Glomerular visceral epithelial cell (primary cell): ENCODE measurements at regions not wholly inside any gene's neighbourhood (a gene's known extent, or its start where the extent isn't known, plus 50 kb on each side); places are given as distances from the start of the nearest gene placed in this dataset.
A peak's percentile ranks its signal among the peaks of the same experiment; 100 is the strongest.

ENCODE experiments used
- DNase-seq: peaks from one replicate; pipeline ENCODE4 v3.0.0-alpha.2; 2016; ENCODE audit errors: extremely low spot score

GRCh38 chr12:94753036-94753679, 102.8 kb upstream of the TMCC3 start:
- no peak for DNase-seq

GRCh38 chr12:94750864-94751263, 100.5 kb upstream of the TMCC3 start:
- no peak for DNase-seq

- DNase-seq, result no peak
These were observed 99.5 kb upstream of the TMCC3 start for GRCh38 chr12:94749890-94750289.

GRCh38 chr12:94749455-94749854, 99.1 kb upstream of the TMCC3 start:
- DNase-seq, result no peak

- DNase-seq, result no peak
These were observed 98.5 kb upstream of the TMCC3 start for GRCh38 chr12:94748726-94749421.

- DNase-seq, result no peak
These were observed 95.2 kb upstream of the TMCC3 start for GRCh38 chr12:94745562-94745961.

GRCh38 chr12:94743174-94743573, 92.8 kb upstream of the TMCC3 start:
- no peak for DNase-seq

GRCh38 chr12:94740601-94741362, 90.4 kb upstream of the TMCC3 start:
- DNase-seq, result no peak

- no peak for DNase-seq
These were observed 86.5 kb upstream of the TMCC3 start for GRCh38 chr12:94736820-94737219.

- no peak for DNase-seq
These were observed 85.6 kb upstream of the TMCC3 start for GRCh38 chr12:94736004-94736403.

- DNase-seq, result no peak
These were observed 83.4 kb upstream of the TMCC3 start for GRCh38 chr12:94733727-94734126.

- no peak for DNase-seq
These were observed 82.1 kb upstream of the TMCC3 start for GRCh38 chr12:94732367-94732990.

- DNase-seq, result no peak
These were observed 81.5 kb upstream of the TMCC3 start for GRCh38 chr12:94731733-94732360.

GRCh38 chr12:94730847-94731246, 80.5 kb upstream of the TMCC3 start:
- no peak for DNase-seq

- no peak for DNase-seq
These were observed 76.0 kb upstream of the TMCC3 start for GRCh38 chr12:94726236-94726835.

- peak; percentile 5 for DNase-seq
These were observed 75.2 kb upstream of the TMCC3 start for GRCh38 chr12:94725375-94726168.

GRCh38 chr12:94722664-94723063, 72.3 kb upstream of the TMCC3 start:
- DNase-seq, result no peak

- DNase-seq, result no peak
These were observed 70.8 kb upstream of the TMCC3 start for GRCh38 chr12:94721173-94721572.

- DNase-seq, result peak; percentile 15
These were observed 67.8 kb upstream of the TMCC3 start for GRCh38 chr12:94718114-94718513.

- no peak for DNase-seq
These were observed 67.3 kb upstream of the TMCC3 start for GRCh38 chr12:94717656-94718055.

- DNase-seq, result no peak
These were observed 66.8 kb upstream of the TMCC3 start for GRCh38 chr12:94717108-94717507.
